Peyer's patch (tissue), 4 donors: ENCODE measurements at regions not wholly inside any gene's neighbourhood (a gene's known extent, or its start where the extent isn't known, plus 50 kb on each side); places are given as distances from the start of the nearest gene placed in this dataset.

Experiments used
- POLR2A ChIP-seq, 2 donors: fragments of 450-650 bp; IDR thresholded peaks; one replicate each; pipeline ENCODE4 v1.5.1; 2017; ENCODE audit warnings: antibody characterized with exemption in 2 of 2, mild to moderate bottlenecking in 2 of 2, moderate library complexity in 2 of 2
- TF ChIP-seq, protein P1 (sequence below), 6 experiments: fragments of 450-650 bp in 4 of 6; fragments of 200-600 bp in 2 of 6; sonication (generic) in 1 of 6; IDR thresholded peaks; one replicate each; pipeline ENCODE4 v1.5.1; 2017 to 2019; ENCODE audit warnings: antibody characterized with exemption in 6 of 6, mild to moderate bottlenecking in 3 of 6, moderate library complexity in 1 of 6

GRCh38 chr15:79170256-79170664, 79.7 kb upstream of the RASGRF1 start:
- TF ChIP-seq, protein P1, sequence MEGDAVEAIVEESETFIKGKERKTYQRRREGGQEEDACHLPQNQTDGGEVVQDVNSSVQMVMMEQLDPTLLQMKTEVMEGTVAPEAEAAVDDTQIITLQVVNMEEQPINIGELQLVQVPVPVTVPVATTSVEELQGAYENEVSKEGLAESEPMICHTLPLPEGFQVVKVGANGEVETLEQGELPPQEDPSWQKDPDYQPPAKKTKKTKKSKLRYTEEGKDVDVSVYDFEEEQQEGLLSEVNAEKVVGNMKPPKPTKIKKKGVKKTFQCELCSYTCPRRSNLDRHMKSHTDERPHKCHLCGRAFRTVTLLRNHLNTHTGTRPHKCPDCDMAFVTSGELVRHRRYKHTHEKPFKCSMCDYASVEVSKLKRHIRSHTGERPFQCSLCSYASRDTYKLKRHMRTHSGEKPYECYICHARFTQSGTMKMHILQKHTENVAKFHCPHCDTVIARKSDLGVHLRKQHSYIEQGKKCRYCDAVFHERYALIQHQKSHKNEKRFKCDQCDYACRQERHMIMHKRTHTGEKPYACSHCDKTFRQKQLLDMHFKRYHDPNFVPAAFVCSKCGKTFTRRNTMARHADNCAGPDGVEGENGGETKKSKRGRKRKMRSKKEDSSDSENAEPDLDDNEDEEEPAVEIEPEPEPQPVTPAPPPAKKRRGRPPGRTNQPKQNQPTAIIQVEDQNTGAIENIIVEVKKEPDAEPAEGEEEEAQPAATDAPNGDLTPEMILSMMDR (IDR thresholded peaks at IDR 0.05): no peak
- no peak for TF ChIP-seq POLR2A (IDR thresholded peaks at IDR 0.05)
